NCI-H1105 (cell line): ENCODE measurements at regions not wholly inside any gene's neighbourhood (a gene's known extent, or its start where the extent isn't known, plus 50 kb on each side); places are given as distances from the start of the nearest gene placed in this dataset.

ENCODE experiments used
- DNase-seq: peaks from one replicate; lab custom pipeline; 2025; lab: John Stamatoyannopoulos, UW

DNA sequence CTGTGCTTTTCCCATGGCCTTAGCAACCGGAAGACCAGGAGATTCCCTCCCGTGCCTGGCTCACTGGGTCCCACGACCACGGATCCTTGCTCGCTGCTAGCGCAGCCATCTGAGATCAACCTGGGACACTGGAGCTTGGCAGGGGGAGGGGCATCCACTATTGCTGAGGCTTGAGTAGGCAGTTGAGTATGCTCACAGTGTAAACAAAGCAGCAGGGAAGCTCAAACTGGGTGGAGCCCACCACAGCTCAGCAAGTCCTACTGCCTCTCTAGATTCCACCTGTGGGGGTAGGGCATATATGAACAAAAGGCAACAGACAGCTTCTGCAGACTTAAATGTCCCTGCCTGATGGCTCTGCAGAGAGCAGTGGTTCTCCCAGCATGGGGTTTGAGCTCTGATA, 697.0 kb downstream of the SORCS1 start:
- DNase-seq, result no peak

- DNase-seq, result no peak
Observed at GRCh38 chr10:106457522-106457921, 707.0 kb downstream of the SORCS1 start.

- DNase-seq, result no peak
Observed at GRCh38 chr10:106454233-106454632, 710.3 kb downstream of the SORCS1 start.

- no peak for DNase-seq
Observed at GRCh38 chr10:106450966-106451365, 713.5 kb downstream of the SORCS1 start.

GRCh38 chr10:106446920-106447319, 717.6 kb downstream of the SORCS1 start:
- no peak for DNase-seq

GRCh38 chr10:106442223-106442622, 722.3 kb downstream of the SORCS1 start:
- DNase-seq, result no peak

- no peak for DNase-seq
Observed at GRCh38 chr10:106440767-106441166, 723.7 kb downstream of the SORCS1 start.

DNA sequence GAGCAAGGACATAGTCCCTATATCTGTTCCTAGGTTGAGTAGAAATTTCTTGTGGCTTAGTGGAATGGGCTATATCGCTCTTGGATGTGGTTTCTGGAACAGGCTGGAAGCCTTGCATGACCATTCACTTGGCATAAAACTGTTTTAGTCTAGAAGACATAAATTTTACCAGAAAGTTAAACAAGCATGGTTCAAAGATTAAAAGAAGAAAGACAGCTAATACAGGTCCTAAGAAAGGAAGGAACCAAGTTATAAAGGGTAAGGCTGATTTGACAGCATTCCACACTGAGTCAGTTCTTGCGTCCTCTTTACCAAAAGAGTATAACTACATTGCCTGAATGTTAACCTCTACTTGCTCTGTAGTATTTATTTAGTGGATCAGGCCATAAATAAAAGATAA, 724.2 kb downstream of the SORCS1 start:
- no peak for DNase-seq

GRCh38 chr10:106439366-106439765, 725.1 kb downstream of the SORCS1 start:
- no peak for DNase-seq

DNA sequence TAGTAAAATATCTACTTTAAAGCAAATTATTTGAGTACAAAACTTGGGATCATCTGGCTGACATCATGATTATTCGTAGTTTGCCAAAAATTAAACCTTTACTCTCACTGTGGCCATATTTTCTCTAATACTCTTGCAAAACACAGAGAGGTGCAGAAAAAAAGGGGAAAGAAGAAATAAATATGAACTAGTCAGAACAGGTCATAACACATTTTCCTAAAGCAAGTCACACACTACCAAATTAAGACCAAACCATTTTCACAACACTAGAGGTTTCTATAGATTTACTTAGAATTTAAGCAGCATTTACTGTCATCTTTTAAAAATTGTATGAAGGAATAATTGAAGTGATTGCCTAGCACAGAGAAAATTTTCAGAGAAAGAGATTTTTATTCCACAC, 726.1 kb downstream of the SORCS1 start:
- DNase-seq, result no peak

DNA sequence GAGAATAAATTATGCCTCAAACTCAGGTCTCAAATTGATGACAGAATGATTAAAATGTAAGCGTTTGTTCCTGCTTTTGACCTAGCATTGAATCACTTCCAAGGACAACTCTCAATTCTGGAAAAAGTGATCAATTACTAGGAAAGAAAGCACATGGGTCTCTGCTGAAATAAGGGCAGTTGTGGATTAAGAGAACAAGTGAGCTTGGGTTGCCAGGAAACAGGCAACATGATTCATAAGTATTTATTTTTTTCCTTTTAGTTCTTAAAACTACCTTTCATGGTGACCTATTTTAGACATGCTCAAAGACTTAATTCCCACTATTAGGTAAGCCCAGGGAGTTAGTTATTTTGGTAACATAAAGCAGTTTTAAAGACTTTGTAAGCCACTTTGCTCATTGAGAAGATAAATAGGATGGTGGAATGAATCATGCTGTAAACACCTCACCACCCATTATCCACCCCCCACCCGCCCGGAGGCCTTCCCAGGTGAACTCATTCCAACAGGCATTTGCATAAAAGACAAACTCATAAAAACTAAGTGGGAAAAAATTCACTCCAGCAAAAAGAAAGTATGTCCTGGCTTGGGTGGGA, 728.3 kb downstream of the SORCS1 start:
- no peak for DNase-seq

DNA sequence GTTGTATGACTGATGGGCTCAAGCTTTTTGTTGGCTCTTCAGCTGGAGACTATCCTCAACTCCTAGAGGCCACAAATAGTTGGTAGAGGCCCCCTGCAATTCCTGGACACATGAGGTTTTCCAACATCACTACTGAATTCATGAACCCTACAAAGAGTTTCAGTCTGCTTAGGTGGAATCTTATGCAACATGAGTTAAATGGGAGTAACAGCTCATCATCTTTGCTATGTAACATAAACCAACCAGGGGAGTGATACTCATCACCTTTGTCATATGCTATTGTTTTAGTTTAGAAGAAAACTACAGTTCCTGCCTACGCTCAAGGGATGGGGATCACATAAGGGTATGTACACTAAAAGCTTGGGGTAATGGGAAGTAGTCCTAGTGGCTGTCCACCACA, 729.4 kb downstream of the SORCS1 start:
- DNase-seq, result no peak

DNA sequence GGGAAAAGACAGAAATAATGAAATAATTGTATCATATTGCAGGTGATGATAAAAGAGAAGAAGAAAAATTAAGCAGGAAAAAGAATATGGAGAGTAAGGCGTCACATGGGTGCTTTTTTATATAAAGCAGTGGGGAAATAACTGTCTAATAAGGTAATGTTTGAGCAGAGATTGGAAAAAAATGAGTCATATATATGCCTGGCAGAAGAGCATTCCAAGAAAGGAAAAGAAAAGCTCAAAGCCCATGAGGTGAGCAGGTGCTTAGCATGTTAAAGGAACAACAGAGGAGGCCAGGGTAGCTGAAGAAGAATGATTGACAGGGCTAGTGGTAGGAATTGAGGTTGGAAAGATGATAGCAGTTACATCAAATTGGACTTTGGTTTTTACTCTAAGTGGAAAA, 739.5 kb downstream of the SORCS1 start:
- DNase-seq, result no peak

GRCh38 chr10:106424054-106424453, 740.5 kb downstream of the SORCS1 start:
- DNase-seq, result no peak

GRCh38 chr10:106410331-106410730, 754.2 kb downstream of the SORCS1 start:
- DNase-seq, result no peak

DNA sequence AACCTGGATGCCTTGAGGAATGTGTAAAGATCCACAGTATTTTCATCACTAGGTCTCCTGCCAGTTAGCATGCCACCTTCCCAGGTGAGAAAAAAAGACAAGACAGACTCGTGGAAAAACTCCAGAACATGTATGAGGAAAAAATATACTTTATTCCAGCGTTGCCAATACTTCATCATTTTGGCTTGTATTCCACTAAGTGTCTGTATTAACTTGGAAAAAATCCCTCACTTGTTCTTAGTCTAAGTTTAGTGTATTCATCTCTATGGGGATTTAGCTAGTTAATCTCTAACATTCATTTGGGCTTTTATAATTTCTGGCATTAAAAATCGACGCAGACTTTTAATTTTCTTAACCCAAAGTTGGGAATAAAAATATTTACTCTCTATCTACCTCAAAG, 759.4 kb downstream of the SORCS1 start:
- no peak for DNase-seq

DNA sequence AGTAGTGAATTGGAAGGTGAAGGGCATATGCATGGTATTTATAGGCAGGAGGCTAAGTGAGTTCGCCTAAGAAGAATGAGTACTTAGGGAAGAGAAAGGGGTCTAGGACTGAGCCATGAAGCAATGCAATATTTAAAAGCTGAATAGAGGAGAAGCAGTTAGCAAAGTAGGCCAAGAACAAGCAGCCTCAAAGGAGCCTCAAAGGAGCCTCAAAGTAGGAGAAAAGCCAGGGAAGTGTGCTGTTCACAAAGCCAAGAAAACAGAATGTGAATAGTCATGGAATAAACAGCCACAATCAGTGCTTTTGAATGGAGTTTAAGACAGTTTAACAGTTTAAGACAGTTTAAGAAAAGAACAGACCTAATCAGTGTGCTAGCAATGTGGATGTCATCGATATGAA, 762.0 kb downstream of the SORCS1 start:
- DNase-seq, result no peak

GRCh38 chr10:106401967-106402366, 762.5 kb downstream of the SORCS1 start:
- DNase-seq, result no peak

DNA sequence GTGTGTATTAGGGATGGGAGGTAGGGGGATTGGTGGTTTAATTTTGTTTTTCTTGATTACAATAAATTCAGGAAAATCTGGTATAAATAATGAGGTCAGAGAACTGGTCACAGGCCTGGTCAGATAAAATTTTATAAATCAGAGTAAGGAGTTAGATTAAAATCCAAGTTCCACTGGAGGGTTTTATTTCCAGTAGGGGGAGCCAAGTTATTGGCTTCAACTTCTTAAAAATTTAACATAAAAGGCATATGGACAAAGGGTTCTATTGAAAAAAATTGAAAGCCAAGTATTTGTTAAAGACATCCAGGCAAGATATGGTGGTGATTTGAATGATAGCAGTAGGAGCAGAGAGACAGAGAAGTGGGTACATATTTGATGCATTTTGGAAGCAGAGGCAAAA, 763.3 kb downstream of the SORCS1 start:
- no peak for DNase-seq

- no peak for DNase-seq
Observed at GRCh38 chr10:106399112-106399511, 765.4 kb downstream of the SORCS1 start.

GRCh38 chr10:106396192-106396591, 768.3 kb downstream of the SORCS1 start:
- no peak for DNase-seq

DNA sequence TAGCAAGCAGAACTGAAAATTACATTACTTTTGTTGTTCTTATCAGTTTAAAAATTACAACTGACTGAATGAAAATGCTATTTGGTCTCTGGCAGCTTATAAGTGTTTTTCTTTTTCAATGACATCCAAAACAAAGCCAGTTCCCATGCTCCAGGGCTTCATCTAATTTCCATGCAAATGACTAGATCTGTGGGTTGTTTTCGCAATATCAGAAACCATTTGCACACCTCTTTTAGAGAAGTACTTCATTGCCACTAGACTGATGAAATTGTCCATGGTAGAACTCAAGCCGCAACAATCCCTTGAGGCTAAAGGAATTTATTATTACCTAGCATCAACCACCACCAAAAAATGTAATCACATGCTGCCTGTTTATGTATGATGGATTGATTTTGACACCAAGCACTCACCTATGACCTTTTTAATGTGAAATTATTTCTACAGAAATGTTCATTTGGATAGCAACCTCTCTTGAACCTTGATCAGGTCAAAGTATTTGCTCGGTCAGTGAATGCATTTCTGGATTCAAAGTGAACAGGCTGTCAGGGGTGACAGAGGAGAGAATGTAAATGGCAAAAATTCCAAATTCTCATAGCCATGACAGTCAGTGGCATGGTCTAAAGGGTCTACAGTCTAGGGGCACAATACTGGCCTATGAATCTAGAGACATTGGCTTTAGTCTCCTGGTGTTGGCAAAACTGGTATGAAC, 769.3 kb downstream of the SORCS1 start:
- no peak for DNase-seq

GRCh38 chr10:106392778-106393177, 771.7 kb downstream of the SORCS1 start:
- DNase-seq, result no peak

DNA sequence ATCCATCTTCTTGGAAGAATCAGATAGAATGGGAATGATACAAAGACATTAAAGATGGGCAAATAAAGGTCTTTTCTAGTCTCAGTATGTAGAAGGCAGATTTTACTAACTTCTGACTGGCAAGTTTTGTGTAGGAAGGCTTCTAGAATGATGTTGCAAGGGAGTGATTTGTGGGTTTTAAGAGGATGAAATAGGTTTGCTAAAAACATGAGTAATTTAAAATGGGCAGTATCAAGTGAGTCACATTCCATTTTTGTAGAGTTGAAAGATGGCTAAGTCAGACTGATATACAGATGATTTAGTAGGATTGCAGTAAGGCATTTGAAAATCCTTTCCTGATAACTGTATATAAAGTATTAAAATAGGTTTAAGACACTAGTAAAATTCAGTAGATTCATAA, 777.4 kb downstream of the SORCS1 start:
- no peak for DNase-seq
